ENCODE measurements at regions not wholly inside any gene's neighbourhood (a gene's known extent, or its start where the extent isn't known, plus 50 kb on each side); places are given as distances from the start of the nearest gene placed in this dataset.
"Not testable (repeated sequence)": the region's sequence is repeated elsewhere in the genome, so short reads cannot be mapped to it uniquely, and the experiment has no call there.

DNA sequence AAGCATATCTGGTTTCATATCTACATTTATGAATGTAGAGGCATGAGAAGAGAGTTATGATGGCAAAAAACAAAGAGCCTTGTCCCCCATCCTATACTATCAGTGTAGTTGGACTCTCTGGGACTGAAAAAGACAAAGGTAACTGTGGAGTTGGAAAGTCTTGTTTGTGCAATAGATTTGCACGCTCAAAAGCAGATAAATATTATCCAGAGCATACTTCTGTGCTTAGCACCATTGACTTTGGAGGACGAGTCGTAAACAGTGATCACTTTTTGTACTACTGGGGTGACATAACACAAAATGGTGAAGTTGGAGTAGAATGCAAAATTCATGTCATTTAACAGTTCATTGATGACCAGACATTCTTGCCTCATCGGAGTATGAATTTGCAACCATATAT lies 85.2 kb upstream of the EGFR start:
- no peaks in the 10 kb centered on the region for H3K4me1 ChIP-seq (ENCODE audit: insufficient read depth, low read length)
- no peaks in the 10 kb centered on the region for H3K9me3 ChIP-seq (ENCODE audit: control insufficient read depth, insufficient read depth, low read length)
- no peaks in the 10 kb centered on the region for H3K36me3 ChIP-seq (ENCODE audit: insufficient read depth, low read length)
- peak overlapping the region; percentile 41; the same call in 1 of the 2 replicates for H3K9ac ChIP-seq (ENCODE audit: low read depth, low read length)

DNA sequence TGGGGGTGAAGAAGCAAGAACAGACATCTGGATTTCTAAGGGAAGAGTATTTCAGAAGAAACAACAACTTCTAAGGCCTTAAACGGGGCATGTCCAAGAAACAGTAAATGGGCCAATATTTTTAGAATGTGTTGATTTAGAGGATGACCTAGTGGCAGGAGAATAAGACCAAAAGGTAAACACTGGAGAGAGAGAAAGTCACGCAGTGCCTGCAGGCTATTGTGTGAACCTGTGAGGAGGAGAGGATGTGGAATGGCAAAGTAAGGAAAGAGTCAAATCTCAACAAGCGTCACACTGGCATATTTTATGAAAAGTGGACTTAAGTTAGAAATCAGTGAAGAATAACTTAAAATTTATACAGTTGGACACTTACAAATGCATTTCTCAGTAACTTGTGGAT lies 78.1 kb upstream of the EGFR start:
- Histone ChIP-seq H3K9me3 (ENCODE audit: control insufficient read depth, insufficient read depth, low read length) (no peaks in the 10 kb centered on the region), H3K36me3 (ENCODE audit: insufficient read depth, low read length) (no peaks in the 10 kb centered on the region), H3K9ac (ENCODE audit: low read depth, low read length) (no peak overlapping the region), H3K4me1 (ENCODE audit: insufficient read depth, low read length) (no peaks in the 10 kb centered on the region)

DNA sequence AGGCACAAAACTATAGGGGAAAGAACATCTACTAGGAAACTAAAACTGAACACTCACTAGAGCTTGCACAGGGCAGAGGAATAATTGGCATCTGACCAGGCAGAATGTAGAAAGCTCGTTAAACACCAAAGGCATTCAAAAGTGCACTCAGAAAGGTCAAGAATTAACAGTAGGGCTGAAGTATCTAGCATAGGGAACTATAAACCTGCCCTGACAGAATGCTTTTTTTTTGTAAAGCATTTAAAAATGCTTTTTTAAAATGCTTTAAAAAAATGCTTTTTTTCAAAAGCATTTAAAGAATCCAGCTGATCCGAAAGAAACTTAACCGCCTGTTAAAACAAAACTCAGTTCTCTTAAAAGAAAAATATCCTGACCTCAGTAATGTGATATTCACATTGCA lies 74.6 kb upstream of the EGFR start:
- Histone ChIP-seq H3K36me3 (ENCODE audit: insufficient read depth, low read length) (no peaks in the 10 kb centered on the region), H3K9ac (ENCODE audit: low read depth, low read length) (no peak overlapping the region), H3K4me1 (ENCODE audit: insufficient read depth, low read length) (no peaks in the 10 kb centered on the region), H3K9me3 (ENCODE audit: control insufficient read depth, insufficient read depth, low read length) (no peaks in the 10 kb centered on the region)

DNA sequence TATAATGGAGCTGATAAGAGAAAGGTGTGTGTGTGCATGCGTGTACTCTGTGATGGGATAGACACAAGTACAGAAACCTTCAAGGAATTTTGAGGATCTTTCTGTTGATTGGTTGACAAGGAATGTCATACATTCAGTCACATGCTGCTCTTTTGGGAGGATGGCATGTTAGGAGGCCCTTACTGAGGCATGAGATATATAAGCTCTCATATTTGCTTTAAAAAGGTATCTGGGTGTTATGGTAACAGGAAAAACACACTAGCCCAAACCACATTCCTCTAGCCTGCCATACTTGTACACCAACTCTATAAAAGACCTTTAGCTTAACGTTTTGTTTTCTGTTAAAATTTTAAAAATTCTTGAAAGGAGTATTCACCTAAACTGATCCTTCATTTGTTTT lies 72.5 kb upstream of the EGFR start:
- Histone ChIP-seq H3K9me3 (ENCODE audit: control insufficient read depth, insufficient read depth, low read length) (no peaks in the 10 kb centered on the region), H3K4me1 (ENCODE audit: insufficient read depth, low read length) (no peaks in the 10 kb centered on the region), H3K9ac (ENCODE audit: low read depth, low read length) (no peak overlapping the region)

DNA sequence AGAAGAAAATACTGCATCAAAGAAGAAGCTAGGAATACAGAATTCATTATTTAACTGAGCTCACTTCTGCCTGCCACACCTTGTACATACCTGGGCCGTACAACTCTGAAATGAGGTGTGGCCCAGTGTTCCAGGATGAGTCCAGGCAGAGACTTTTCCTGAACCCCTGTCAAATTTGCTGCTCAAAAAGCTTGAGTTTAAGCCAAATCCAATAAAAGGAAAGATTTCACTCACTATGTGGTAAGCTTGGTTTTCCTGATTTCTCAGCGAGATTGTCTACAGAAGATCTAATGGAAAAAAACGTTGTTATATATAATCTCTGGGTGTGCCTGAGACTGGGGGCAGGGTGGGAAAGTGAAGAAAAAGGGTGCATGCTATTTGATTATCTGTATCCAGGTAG lies 72.1 kb upstream of the EGFR start:
- H3K9ac ChIP-seq (ENCODE audit: low read depth, low read length), result no peak overlapping the region
- H3K9me3 ChIP-seq (ENCODE audit: control insufficient read depth, insufficient read depth, low read length), result no peaks in the 10 kb centered on the region
- H3K36me3 ChIP-seq (ENCODE audit: insufficient read depth, low read length), result no peaks in the 10 kb centered on the region
- H3K4me1 ChIP-seq (ENCODE audit: insufficient read depth, low read length), result no peaks in the 10 kb centered on the region

More for the DNA sequence above, 72.5 kb upstream of the EGFR start:
- H3K36me3 ChIP-seq (ENCODE audit: insufficient read depth, low read length), result no peaks in the 10 kb centered on the region

DNA sequence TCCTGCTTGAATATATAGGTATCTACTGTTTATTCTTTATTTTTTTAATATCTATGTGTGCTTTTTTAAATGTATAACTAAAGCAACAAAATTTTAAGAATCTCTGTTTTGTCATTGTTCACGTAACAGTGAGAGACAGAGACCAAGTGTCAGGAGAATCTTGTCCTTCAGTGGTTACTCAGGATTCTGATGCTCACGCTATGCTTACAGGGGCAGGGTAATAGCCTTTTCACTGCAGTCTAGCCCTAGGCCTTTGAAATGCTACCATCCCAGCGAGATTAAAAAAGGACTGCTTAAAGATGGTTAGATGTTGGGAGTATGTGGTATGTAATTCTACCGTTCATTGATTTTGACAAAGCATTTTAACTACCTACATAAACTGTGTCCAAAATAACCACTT lies 71.6 kb upstream of the EGFR start:
- Histone ChIP-seq H3K4me1 (ENCODE audit: insufficient read depth, low read length) (no peaks in the 10 kb centered on the region), H3K9me3 (ENCODE audit: control insufficient read depth, insufficient read depth, low read length) (no peaks in the 10 kb centered on the region), H3K9ac (ENCODE audit: low read depth, low read length) (no peak overlapping the region), H3K36me3 (ENCODE audit: insufficient read depth, low read length) (no peaks in the 10 kb centered on the region)

DNA sequence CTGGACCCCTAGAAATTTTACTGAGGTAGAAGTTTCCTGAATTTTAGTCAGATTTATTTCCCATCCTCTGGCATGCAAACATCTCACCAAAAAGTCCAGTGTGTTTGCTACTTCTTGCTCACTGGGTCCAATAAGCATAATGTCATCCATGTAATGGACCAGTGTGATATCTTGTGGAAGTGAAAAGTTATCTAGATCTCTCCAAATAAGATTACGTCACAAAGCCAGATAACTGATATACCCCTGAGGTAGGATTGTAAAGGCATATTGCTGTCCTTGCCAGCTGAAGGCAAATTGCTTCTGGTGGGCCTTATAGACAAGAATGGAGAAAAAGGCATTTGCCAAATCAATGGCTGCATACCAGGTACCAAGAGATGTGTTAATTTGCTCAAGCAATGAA lies 69.3 kb upstream of the EGFR start:
- H3K4me1 ChIP-seq (ENCODE audit: insufficient read depth, low read length); H3K9ac ChIP-seq (ENCODE audit: low read depth, low read length); H3K9me3 ChIP-seq (ENCODE audit: control insufficient read depth, insufficient read depth, low read length); H3K36me3 ChIP-seq (ENCODE audit: insufficient read depth, low read length): not testable (repeated sequence)

DNA sequence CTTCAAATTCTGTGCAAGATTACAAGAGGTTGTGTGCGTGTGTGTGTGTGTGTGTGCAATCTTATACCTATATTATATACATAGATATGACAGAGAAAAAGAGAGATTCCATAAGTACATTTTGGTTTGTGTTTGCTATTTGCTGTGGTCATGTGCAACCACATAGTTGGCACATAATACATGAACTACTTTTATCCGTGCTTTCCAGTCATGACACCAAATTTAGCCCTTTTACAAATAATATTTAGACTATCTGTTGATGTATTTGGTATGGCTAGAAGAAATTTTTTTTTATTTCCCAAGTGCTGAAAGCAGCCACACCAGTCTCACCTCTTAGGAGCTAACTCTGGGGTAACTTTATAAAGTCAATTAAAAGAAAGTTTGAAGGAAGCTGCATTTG lies 63.5 kb upstream of the EGFR start:
- no peak overlapping the region for H3K9ac ChIP-seq (ENCODE audit: low read depth, low read length)
- no peaks in the 10 kb centered on the region for H3K36me3 ChIP-seq (ENCODE audit: insufficient read depth, low read length)
- H3K9me3 ChIP-seq (ENCODE audit: control insufficient read depth, insufficient read depth, low read length), result no peaks in the 10 kb centered on the region
- no peaks in the 10 kb centered on the region for H3K4me1 ChIP-seq (ENCODE audit: insufficient read depth, low read length)

DNA sequence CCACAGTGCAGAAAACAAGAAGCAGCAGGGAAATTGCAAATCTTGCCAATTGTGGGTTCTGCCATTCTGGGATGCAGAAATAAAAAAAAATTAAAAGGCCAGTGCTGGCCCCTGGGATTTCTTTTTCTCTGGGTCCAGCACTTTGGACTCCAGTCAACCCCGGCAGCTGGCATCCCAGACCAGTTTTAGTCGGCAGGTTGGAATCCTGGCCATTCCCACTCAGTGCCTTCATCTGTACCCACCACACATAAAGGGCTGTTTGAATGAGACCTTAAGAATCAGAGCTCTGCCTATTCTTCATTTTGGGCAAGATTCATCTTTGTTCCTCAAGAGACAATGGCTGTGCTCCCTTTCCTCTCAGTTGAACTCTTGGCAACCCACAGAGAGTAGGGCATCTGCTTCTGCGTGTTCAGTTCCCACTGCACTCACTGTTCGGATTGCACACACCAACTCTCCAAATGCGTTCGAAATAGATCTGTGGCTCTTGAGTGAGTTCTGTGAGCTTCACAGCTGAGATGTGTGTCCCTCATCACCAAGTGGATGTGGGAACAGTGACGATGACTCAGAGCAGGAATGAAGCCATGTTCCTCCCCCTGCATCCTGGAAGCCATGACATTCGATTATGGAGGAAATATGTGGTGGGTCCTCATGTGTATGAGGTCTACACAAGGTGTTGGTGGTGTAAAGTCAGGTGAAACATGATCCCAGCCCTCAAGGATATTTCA lies 63.0 kb upstream of the EGFR start:
- Histone ChIP-seq H3K4me1 (ENCODE audit: insufficient read depth, low read length) (no peaks in the 10 kb centered on the region), H3K36me3 (ENCODE audit: insufficient read depth, low read length) (no peaks in the 10 kb centered on the region), H3K9me3 (ENCODE audit: control insufficient read depth, insufficient read depth, low read length) (no peaks in the 10 kb centered on the region), H3K9ac (ENCODE audit: low read depth, low read length) (no peak overlapping the region)

DNA sequence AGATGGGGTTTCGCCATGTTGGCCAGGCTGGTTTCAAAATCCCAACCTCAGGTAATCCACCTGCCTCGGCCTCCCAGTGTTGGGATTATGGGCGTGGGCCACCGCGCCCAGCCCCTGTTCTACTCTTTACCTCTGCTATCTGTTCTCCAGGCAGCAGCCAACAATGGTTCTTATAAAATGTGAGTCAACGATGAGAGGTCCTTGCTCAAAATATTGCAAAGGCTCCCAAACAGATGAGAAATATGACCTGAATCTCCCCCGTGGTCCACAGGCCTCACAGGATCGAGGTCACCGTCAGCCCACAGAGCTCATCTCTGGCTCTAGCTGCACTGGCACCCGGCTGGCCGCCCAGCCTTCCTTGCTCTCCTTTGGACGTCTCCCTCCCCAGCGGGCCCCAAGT lies 62.0 kb upstream of the EGFR start:
- no peaks in the 10 kb centered on the region for H3K36me3 ChIP-seq (ENCODE audit: insufficient read depth, low read length)

DNA sequence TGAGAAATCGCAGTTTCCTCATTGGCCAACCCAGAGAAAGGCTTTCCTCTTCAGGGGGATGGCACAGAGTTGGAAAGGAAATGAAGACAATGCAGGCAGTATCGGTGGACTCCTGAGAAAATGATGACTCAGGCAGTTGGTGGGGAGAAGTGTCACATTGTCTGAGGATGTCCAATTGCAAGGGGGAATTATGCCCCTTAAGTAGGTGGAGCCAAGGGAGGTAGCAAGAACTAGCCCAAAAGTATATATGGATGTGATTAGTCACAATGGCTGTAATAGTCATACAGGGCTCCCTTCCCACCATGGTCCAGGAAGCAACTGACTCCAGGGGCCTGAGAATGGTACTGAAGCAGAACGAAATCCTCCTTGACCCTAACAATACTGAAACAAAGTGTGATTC lies 58.3 kb upstream of the EGFR start:
- Histone ChIP-seq H3K4me1 (ENCODE audit: insufficient read depth, low read length) (no peaks in the 10 kb centered on the region), H3K36me3 (ENCODE audit: insufficient read depth, low read length) (no peaks in the 10 kb centered on the region), H3K9me3 (ENCODE audit: control insufficient read depth, insufficient read depth, low read length) (no peaks in the 10 kb centered on the region), H3K9ac (ENCODE audit: low read depth, low read length) (no peak overlapping the region)

More for the DNA sequence above, 62.0 kb upstream of the EGFR start:
- Histone ChIP-seq H3K4me1 (ENCODE audit: insufficient read depth, low read length) (no peaks in the 10 kb centered on the region), H3K9ac (ENCODE audit: low read depth, low read length) (no peak overlapping the region), H3K9me3 (ENCODE audit: control insufficient read depth, insufficient read depth, low read length) (no peaks in the 10 kb centered on the region)

DNA sequence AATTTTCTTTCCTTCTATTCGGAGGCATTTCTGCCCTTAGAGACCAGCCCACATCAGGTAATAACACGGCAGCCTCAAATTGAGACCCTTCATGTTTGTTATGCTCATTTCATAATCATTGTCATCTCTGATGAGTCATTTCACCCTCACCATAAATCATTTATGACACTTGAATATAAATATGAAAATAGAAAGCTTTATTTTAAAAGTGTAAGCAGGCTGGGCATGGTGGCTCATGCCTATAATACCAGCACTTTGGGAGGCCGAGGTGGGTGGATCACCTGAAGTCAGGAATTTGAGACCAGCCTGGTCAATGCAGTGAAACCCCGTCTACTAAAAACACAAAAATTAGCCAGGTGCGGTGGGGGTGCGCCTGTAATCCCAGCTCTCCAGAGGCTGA lies 57.4 kb upstream of the EGFR start:
- Histone ChIP-seq H3K36me3 (ENCODE audit: insufficient read depth, low read length) (no peaks in the 10 kb centered on the region), H3K9me3 (ENCODE audit: control insufficient read depth, insufficient read depth, low read length) (no peaks in the 10 kb centered on the region), H3K4me1 (ENCODE audit: insufficient read depth, low read length) (no peaks in the 10 kb centered on the region), H3K9ac (ENCODE audit: low read depth, low read length) (no peak overlapping the region)

DNA sequence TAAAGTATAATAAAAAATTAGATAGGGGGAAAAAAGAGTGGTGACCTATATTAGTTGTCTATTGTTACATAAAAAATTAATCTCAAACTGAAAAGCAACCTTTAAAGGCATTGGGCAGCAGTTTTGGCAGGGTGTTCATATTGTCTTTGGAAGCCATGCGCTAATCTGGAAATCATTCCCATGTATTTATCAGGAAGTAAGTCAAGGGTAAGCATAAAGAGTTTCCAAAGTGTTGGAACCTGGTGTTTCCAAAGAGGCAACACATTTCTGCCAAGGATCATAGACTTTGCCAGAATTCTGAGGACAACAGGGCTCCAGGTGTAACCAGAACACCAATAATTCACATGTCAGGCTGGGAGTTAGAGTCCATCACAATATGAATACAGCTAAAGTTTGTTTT lies 55.7 kb upstream of the EGFR start:
- Histone ChIP-seq H3K4me1 (ENCODE audit: insufficient read depth, low read length) (no peaks in the 10 kb centered on the region), H3K9ac (ENCODE audit: low read depth, low read length) (no peak overlapping the region), H3K36me3 (ENCODE audit: insufficient read depth, low read length) (no peaks in the 10 kb centered on the region), H3K9me3 (ENCODE audit: control insufficient read depth, insufficient read depth, low read length) (no peaks in the 10 kb centered on the region)

DNA sequence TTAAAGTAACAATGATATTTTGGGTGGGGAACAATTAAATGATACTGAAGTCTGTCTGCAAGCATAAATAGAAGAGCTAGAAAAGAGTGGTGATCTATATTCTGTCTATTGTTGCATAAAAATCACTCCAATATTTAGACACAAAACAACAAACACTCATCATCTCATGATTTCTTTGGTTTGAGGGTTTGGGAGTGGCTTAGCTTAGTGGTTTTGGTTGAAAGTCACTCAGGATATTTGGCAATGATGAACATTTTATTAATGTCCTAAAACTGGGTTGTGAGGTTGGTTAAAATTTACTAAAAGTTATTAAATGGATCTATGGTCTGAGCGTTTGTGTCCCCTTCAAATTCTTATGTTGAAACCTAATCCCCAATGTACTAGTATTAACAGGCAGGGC lies 54.7 kb upstream of the EGFR start:
- no peaks in the 10 kb centered on the region for H3K36me3 ChIP-seq (ENCODE audit: insufficient read depth, low read length)
- H3K9me3 ChIP-seq (ENCODE audit: control insufficient read depth, insufficient read depth, low read length), result no peaks in the 10 kb centered on the region
- no peaks in the 10 kb centered on the region for H3K4me1 ChIP-seq (ENCODE audit: insufficient read depth, low read length)
- H3K9ac ChIP-seq (ENCODE audit: low read depth, low read length), result no peak overlapping the region

DNA sequence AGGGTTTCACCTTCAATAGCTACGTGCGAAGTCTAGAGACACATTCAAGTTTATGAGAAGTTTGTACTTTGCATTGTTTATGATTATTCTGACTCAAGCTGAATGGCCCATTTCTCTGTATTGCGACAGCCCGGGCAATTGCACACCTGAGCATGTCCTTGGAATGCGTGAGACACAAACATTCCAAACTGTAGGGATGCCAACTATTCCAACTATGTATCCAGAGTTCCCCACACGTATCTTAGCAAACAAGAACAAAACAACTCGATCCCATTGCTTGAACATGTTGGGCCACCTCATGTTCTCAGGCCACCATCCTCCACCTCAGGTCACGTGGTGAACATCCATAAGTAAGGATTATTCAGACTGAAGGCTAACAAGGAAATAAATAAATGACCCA lies 51.4 kb upstream of the EGFR start:
- Histone ChIP-seq H3K9ac (ENCODE audit: low read depth, low read length) (no peak overlapping the region), H3K36me3 (ENCODE audit: insufficient read depth, low read length) (no peaks in the 10 kb centered on the region), H3K9me3 (ENCODE audit: control insufficient read depth, insufficient read depth, low read length) (no peaks in the 10 kb centered on the region), H3K4me1 (ENCODE audit: insufficient read depth, low read length) (no peaks in the 10 kb centered on the region)

DNA sequence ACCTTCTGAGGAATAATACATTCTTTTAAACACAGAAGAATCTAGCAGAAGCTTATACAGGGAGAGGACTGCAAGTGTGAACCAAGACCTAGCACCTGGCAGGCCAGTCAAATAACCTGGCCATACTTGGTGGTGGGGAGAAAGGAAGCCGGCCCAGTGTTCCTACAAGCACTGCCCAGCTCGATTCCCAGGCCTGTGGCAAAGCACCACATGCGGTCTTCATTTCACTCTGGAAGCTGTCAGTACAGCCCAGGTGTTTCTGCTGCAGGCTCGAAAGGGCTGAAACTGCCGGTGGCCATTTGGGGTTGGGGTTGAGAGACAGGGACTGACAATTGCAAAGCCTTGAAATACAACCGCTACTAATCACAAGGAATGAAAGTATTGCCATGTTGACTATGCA lies 50.8 kb upstream of the EGFR start:
- H3K9ac ChIP-seq (ENCODE audit: low read depth, low read length), result no peak overlapping the region
- no peaks in the 10 kb centered on the region for H3K4me1 ChIP-seq (ENCODE audit: insufficient read depth, low read length)
- H3K36me3 ChIP-seq (ENCODE audit: insufficient read depth, low read length), result no peaks in the 10 kb centered on the region
- peaks cover 1% of the 10 kb centered on the region; the same call in 1 of the 2 replicates for H3K9me3 ChIP-seq (ENCODE audit: control insufficient read depth, insufficient read depth, low read length)
